ENCODE measurements at regions not wholly inside any gene's neighbourhood (a gene's known extent, or its start where the extent isn't known, plus 50 kb on each side); places are given as distances from the start of the nearest gene placed in this dataset.

DNA sequence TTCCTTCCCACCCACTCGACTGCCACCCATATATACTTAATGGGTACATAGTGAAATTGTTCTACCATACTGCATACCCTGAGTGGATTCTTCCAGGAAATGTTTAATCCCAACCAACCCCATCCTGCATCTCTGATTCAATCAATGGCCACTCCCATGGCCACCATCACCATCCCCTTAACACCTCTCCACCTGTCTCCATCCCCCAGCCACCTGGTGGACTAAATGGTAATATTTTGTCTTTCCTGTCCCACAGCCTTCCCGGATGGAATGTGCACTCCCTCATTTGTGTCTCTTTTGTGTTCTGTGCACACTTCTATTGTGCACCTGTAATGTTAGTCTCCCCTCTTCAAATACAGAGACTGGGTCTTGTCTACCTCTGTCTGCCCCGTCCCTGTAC, 259.9 kb downstream of the ALDH8A1 start:
- no peaks in the 10 kb centered on the region for H3K9me3 ChIP-seq
- DNase-seq = no peak
- WGBS, 2 donors = 78 to 99% methylated on average over 3 of the region's 3 CpGs
- intact Hi-C loops (cut with DNase I) = no loop called here
- TF ChIP-seq POLR2A (IDR thresholded peaks at IDR 0.05) = no peak
- TF ChIP-seq, protein P1, sequence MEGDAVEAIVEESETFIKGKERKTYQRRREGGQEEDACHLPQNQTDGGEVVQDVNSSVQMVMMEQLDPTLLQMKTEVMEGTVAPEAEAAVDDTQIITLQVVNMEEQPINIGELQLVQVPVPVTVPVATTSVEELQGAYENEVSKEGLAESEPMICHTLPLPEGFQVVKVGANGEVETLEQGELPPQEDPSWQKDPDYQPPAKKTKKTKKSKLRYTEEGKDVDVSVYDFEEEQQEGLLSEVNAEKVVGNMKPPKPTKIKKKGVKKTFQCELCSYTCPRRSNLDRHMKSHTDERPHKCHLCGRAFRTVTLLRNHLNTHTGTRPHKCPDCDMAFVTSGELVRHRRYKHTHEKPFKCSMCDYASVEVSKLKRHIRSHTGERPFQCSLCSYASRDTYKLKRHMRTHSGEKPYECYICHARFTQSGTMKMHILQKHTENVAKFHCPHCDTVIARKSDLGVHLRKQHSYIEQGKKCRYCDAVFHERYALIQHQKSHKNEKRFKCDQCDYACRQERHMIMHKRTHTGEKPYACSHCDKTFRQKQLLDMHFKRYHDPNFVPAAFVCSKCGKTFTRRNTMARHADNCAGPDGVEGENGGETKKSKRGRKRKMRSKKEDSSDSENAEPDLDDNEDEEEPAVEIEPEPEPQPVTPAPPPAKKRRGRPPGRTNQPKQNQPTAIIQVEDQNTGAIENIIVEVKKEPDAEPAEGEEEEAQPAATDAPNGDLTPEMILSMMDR (IDR thresholded peaks at IDR 0.05) = no peak
- H3K36me3 ChIP-seq = no peaks in the 10 kb centered on the region
- no peak overlapping the region for H3K4me3 ChIP-seq (replicated peaks in 1 of 3)
- peaks cover 0 to 3% of the 10 kb centered on the region in 2 donors for H3K4me1 ChIP-seq
- H3K27ac ChIP-seq = no peak overlapping the region
- H3K27me3 ChIP-seq = no peaks in the 10 kb centered on the region

DNA sequence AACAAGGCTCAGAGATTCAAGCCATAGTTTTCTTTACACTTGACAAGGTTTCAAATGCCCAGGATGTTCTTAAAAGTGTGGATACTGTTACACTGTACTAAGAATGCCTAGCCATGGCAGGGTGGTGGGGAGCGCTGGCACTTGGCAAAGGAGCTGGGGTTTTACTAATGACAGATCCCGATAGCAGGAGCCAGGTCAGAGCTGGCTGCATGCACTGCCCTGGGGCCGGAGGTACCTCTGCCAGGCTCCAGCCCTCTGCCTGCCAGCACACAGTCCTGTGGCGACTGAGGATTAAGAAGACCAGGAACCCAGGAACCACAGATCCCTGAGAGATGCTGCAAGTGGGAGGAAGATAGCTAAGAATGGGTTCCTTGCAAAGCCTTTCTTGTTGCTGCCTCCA, 260.3 kb downstream of the ALDH8A1 start:
- intact Hi-C loops (cut with DNase I) = no loop called here
- Histone ChIP-seq H3K9me3 (no peaks in the 10 kb centered on the region), H3K4me3 (replicated peaks in 1 of 3) (no peak overlapping the region), H3K27ac (no peak overlapping the region), H3K27me3 (no peaks in the 10 kb centered on the region), H3K4me1 (peaks cover 0 to 3% of the 10 kb centered on the region in 2 donors), H3K36me3 (no peaks in the 10 kb centered on the region)
- TF ChIP-seq, protein P1 (IDR thresholded peaks at IDR 0.05) = no peak
- TF ChIP-seq POLR2A (IDR thresholded peaks at IDR 0.05) = no peak
- 45 to 69% methylated on average over 4 of the region's 4 CpGs for WGBS, 2 donors
- DNase-seq = peak in 1 of 2 donors; percentile 40

DNA sequence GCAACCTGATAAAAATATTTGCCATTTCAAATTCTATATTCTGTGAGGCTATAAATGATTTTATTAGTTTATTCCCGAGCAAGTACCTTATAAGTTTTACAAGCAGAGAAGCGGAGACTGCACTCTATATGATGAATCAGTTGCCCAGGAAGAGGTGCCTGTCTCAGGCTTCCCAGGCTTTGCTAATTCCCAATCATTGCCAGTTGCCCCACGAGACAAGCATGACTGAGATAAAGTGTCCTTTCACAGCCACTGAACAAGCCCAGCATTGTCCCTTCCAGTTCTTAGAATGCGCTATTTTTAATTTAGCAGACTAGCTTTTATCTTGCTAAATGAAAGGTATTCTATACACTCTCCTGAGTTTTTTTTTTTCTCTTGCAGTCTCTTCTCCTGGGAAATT, 260.7 kb downstream of the ALDH8A1 start:
- no peaks in the 10 kb centered on the region for H3K9me3 ChIP-seq
- no peak for TF ChIP-seq POLR2A (IDR thresholded peaks at IDR 0.05)
- TF ChIP-seq, protein P1 (IDR thresholded peaks at IDR 0.05) = no peak
- no peaks in the 10 kb centered on the region for H3K27me3 ChIP-seq
- no peak overlapping the region for H3K27ac ChIP-seq
- peaks cover 0 to 3% of the 10 kb centered on the region in 2 donors for H3K4me1 ChIP-seq
- no peak for DNase-seq
- 70 to 74% methylated on average over 4 of the region's 4 CpGs for WGBS, 2 donors
- H3K36me3 ChIP-seq = no peaks in the 10 kb centered on the region
- intact Hi-C loops (cut with DNase I) = no loop called here
- no peak overlapping the region for H3K4me3 ChIP-seq (replicated peaks in 1 of 3)

DNA sequence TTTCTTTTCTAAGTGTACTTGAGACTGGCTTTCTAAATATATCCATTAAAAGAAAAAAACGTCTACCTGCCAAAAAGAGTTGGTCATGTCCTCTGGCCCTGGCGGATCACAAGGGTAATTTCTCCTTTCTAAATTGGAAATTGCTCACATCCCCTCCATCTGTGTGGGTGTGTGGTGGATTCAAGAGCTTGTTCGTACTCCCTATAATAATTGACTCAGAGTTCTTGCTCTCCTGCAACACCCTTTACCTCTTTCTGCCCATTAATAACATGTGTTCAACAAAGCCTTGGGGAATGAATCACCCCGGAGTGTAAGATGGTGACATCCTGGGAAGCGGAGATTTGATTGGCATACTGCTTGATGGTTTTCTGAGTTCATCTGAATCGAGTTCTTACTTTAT, 263.8 kb downstream of the ALDH8A1 start:
- intact Hi-C loops (cut with DNase I) = no loop called here
- Histone ChIP-seq H3K27ac (no peak overlapping the region), H3K9me3 (no peaks in the 10 kb centered on the region), H3K4me3 (replicated peaks in 1 of 3) (no peak overlapping the region), H3K27me3 (no peaks in the 10 kb centered on the region), H3K36me3 (no peaks in the 10 kb centered on the region), H3K4me1 (peaks cover 0 to 3% of the 10 kb centered on the region in 2 donors)
- 58 to 69% methylated on average over 6 of the region's 6 CpGs for WGBS, 2 donors
- no peak for DNase-seq
- TF ChIP-seq, protein P1 (IDR thresholded peaks at IDR 0.05) = no peak
- TF ChIP-seq POLR2A (IDR thresholded peaks at IDR 0.05) = no peak

DNA sequence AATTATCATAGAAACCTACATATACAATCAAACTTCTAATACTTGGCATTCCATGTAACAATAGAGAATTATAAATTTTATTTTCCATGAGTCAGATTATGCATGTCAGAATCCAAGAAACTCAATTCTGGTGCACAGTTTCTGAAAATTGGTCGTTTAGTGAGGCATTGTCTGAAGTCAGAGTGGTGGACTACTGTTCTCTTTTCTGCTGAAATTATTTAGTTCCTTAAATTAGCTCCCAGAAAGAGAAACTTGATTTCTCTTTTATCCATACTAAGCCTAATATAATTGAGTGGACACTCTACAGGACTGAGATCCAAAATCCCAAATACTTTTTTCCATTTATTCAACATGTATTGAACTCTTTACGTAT, 265.5 kb downstream of the ALDH8A1 start:
- Histone ChIP-seq H3K9me3 (no peaks in the 10 kb centered on the region), H3K4me1 (no peaks in the 10 kb centered on the region), H3K36me3 (no peaks in the 10 kb centered on the region), H3K4me3 (replicated peaks in 1 of 3) (no peak overlapping the region), H3K27me3 (no peaks in the 10 kb centered on the region), H3K27ac (no peak overlapping the region)
- DNase-seq = no peak
- 71 to 90% methylated on average over 2 of the region's 2 CpGs for WGBS, 2 donors
- intact Hi-C loops (cut with DNase I) = no loop called here
- TF ChIP-seq, protein P1 (IDR thresholded peaks at IDR 0.05) = no peak
- no peak for TF ChIP-seq POLR2A (IDR thresholded peaks at IDR 0.05)
